ENCODE measurements at regions not wholly inside any gene's neighbourhood (a gene's known extent, or its start where the extent isn't known, plus 50 kb on each side); places are given as distances from the start of the nearest gene placed in this dataset.
"Not testable (repeated sequence)": the region's sequence is repeated elsewhere in the genome, so short reads cannot be mapped to it uniquely, and the experiment has no call there.

DNA sequence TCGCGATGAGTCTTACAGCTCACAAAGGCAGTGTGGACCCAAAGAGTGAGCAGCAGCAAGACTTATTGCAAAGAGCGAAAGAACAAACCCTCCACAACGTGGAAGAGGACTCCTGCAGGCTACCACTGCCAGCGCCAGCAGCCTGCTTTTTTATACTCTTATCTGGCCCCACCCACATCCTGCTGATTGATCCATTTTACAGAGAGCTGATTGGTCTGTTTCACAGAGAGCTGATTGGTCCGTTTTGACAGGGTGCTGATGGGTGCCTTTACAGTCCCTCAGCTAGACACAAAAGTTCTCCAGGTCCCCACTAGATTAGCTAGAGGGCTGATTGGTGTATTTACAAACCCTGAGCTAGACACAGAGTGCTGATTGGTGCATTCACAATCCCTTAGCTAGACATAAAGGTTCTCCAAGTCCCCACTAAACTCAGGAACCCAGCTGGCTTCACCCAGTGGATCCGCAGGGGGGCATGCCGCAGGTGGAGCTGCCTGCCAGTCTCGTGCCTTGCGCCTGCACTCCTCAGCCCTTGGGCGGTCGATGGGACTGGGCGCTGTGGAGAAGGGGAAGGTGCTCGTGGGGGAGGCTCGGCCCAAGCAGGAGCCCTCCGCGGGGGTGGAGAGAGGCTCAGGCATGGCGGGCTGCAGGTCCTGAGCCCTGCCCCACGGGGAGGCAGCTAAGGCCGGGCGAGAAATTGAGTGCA, 75.7 kb downstream of the QDPR start:
- DNase-seq (ENCODE audit: low read depth in 2 of 3, low spot score in 2 of 3) = not testable (repeated sequence)

DNA sequence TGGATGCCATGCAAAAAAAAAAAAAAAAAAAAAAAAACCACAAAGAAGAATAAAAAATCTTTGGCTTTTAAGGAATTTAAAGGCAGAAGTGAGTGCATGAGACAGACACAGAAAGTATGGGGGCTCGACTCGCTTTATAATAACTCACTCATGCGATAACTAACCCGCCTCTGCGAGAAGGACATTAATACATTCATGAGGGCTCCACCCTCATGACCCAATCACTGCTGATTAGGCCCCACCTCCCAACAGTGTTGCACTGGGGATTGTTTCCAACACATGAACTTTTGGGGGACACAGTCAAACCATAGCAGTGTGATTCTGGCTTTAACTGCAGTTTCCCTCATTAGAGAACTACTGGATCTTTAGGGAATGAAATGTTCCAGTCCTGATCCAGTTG, 78.1 kb downstream of the QDPR start:
- no peak for DNase-seq (ENCODE audit: low read depth in 2 of 3, low spot score in 2 of 3)

- no peak for DNase-seq (ENCODE audit: low read depth in 2 of 3, low spot score in 2 of 3)
Measured at GRCh38 chr4:17427991-17428390, 83.9 kb downstream of the QDPR start.

DNA sequence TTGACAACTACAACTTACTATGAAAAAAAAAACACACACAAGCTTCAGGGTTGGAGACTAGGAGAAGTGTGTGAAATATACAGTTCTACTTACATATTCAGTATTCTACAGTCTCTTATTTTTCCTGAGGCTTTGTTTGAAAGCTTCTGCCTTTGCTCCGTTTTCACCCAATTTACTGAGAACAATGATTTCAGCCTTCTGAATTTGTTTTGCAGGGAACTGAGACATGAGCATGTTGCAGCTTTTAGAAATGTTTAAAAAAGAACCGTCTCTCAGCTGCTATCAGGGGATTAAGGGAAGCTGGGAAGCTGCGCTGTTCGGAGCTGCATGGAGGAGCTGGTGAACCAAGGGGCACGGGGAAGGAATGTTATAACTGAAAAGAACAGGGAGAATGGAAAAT, 85.7 kb downstream of the QDPR start:
- DNase-seq (ENCODE audit: low read depth in 2 of 3, low spot score in 2 of 3) = no peak

DNA sequence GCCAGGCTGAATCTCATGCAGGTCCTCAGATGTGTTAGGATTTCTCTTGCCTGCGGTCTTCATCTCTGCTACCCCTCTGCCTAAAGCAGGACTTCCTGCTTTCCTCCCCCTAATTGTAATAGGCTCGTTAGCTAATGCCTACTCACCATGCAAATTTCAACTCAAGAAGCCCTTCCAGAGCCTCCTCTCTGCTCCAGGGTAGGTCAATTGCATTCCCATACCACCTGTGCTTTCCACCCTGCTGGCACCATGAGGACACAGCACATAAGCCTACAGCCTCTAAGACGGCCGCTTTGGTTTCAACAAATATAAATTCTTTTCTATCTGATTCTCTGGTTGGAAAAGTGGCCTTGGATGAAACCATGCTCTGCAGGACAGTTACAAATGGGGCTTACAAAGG, 93.9 kb downstream of the QDPR start:
- no peak for DNase-seq (ENCODE audit: low read depth in 2 of 3, low spot score in 2 of 3)

DNA sequence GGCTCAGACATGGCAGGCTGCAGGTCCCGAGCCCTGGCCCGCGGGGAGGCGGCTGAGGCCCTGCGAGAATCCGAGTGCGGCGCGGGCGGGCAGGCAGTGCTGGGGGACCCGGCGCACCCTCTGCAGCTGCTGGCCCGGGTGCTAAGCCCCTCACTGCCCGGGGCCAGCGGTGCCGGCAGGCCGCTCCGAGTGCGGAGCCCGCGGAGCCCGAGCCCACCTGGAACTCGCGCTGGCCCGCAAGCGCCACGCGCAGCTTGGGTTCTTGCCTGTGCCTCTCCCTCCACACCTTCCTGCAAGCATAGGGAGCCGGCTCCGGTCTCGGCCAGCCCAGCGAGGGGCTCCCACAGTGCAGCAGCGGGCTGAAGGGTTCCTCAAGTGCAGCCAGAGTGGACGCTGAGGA, 97.5 kb downstream of the QDPR start:
- no peak for DNase-seq (ENCODE audit: low read depth in 2 of 3, low spot score in 2 of 3)

DNA sequence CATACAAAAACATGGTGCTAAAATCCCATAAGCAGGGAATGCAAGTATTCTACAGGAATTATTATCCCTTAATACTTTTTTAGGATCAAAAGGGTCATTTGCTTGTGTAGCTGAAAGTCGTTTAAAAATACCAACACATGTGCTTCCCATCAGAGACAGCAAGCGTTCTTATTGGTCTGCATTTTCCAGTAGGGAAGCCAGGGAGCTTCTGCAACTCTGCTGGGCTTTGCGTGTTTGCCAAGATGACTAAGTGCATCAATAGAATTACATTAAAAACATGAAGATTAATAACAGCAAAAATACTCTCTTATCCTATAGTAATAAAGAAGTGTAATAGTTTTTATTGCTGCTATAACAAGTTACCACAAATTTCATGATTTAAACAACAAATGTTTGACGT, 111.2 kb downstream of the QDPR start:
- no peak for DNase-seq (ENCODE audit: low read depth in 2 of 3, low spot score in 2 of 3)

GRCh38 chr4:17398805-17399204, 113.1 kb downstream of the QDPR start:
- DNase-seq (ENCODE audit: low read depth in 2 of 3, low spot score in 2 of 3) = no peak

DNA sequence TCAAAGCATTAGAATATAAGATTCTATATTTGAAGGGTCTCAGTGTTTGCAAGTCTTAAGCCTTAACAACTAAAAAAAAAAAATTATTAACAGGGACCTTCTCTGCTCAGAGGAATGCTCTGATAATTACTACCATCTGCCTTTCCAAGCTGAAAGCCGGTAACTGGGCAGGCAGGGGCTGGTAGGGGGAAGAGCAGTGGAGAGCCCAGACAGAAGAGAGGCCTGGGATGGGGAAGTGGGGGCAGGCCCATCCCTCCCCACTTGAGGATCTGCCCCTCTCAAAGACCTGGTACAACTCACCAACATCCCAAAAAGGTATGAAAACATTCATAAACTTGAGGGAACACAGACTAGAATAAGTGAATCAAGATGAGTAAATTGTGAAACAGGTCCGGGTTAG, 113.9 kb downstream of the QDPR start:
- DNase-seq (ENCODE audit: low read depth in 2 of 3, low spot score in 2 of 3) = no peak

DNA sequence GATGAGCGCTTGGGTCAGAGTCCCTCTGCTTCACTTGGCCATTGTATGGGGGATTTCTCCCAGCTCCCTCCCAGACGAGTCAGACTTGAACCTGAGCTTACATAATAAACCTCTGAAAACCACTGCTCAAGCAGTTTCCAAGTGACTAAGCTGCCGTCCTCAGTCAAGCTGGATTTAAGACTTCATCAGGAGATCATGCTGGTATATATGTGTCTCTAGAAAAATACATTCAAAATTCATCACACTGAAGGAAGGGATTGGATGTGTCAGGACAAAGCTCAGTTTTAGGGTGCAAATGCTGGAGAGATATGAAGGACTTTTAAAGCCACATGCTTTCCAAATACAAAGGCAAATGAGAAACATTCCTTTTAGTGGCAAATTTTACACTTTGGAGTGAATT, 114.3 kb downstream of the QDPR start:
- DNase-seq (ENCODE audit: low read depth in 2 of 3, low spot score in 2 of 3) = no peak

DNA sequence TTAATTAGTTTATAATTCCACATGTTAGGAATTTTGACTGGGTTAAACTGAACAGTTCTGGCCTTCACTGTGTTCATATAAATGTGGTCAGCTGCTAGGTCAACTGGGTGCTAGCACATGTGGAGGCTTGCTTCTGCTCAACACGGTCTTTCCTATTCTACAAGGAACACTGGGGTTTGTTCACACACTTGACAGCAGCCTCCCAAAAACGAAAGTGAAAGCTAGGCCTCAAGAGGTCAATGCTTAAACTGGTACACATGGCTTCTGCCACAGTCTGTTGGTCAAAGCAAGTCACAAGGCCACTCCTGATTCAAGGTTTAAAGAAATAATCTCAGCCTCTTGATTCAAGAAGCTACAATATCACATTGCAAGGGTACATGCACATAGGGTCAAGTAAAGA, 126.5 kb downstream of the QDPR start:
- DNase-seq (ENCODE audit: low read depth in 2 of 3, low spot score in 2 of 3) = no peak

DNA sequence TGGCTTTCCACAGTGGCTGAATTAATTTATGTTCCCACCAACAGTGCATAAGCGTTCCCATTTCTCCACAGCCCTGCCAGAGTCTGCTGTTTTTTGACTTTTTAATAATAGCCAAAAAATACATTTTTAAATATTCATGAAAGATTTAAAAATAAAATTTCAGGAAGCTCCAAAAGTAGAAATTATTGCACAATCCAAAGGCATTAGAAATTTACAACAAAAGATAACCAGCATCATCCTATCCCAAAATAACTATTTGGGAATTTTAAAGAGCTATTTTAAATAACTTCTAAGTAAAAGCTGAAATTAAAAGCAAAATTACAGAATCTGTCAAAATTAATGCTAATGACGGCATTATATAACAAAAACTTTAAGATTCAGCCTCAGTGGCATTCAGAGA, 131.5 kb downstream of the QDPR start:
- no peak for DNase-seq (ENCODE audit: low read depth in 2 of 3, low spot score in 2 of 3)

- no peak for DNase-seq (ENCODE audit: low read depth in 2 of 3, low spot score in 2 of 3)
Measured at GRCh38 chr4:17376205-17376604, 135.7 kb downstream of the QDPR start.

GRCh38 chr4:17373666-17374065, 138.2 kb downstream of the QDPR start:
- DNase-seq (ENCODE audit: low read depth in 2 of 3, low spot score in 2 of 3) = no peak

GRCh38 chr4:17370818-17371217, 141.1 kb downstream of the QDPR start:
- DNase-seq (ENCODE audit: low read depth in 2 of 3, low spot score in 2 of 3) = no peak

GRCh38 chr4:17368408-17368807, 143.5 kb downstream of the QDPR start:
- DNase-seq (ENCODE audit: low read depth in 2 of 3, low spot score in 2 of 3) = no peak

DNA sequence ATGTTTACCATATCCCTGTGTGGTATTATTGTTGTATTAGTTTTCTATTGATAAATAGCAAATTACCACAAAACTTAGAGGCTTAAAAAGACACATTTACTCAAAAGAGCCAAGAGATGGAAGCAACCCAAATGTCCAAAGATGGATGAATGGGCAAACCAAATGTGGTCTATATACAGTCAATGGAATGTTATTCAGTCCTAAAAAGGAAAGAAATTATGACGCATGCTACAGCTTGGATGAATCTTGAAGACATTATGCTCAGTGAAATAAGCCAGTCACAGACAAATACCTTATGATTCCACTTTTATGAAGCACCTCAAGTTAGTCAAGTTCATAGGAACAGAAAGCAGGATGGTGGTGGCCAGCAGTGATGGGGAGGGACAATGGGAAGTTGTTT, 144.7 kb downstream of the QDPR start:
- DNase-seq (ENCODE audit: low read depth in 2 of 3, low spot score in 2 of 3) = no peak

DNA sequence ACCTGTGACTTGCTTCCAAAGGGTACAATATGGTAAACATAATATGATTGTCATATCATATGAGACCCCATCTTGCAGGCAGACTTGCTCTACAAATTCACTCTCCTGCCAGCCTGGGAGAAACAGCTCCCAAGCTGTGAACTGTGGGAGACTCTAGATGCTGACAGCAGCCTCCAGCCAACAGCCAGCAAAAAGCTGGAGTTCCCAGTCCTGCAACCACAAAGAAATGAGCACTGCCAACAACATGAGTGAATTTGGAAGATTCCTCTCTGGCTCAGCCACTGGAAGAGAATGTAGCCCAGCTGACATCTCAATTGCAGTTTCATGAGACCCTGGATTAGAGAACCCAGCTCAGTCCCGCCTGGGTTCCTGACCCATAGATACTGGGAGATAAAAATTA, 145.4 kb downstream of the QDPR start:
- no peak for DNase-seq (ENCODE audit: low read depth in 2 of 3, low spot score in 2 of 3)

DNA sequence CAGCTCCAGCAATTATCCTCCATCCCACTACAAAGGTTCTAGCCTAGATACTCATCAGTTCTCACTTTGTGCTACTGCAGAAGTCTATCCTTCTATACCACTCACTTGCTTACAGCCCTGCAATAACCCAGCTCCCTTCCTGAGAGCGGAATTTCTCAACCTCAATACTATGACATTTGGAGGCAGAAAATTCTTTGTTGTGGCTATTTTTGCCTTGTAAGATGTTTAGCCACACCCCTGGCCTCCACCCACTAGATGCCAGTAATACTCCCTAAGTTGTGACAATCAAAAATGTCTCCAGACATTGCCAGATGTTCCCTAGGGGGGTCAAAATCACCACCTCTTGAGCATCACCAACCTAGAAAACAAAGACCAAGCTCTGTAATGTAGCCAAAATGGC, 149.5 kb downstream of the QDPR start:
- DNase-seq (ENCODE audit: low read depth in 2 of 3, low spot score in 2 of 3) = no peak

GRCh38 chr4:17358241-17358640, 153.6 kb downstream of the QDPR start:
- no peak for DNase-seq (ENCODE audit: low read depth in 2 of 3, low spot score in 2 of 3)

GRCh38 chr4:17356926-17357325, 155.0 kb downstream of the QDPR start:
- DNase-seq (ENCODE audit: low read depth in 2 of 3, low spot score in 2 of 3) = no peak

GRCh38 chr4:17352357-17352756, 159.5 kb downstream of the QDPR start:
- no peak for DNase-seq (ENCODE audit: low read depth in 2 of 3, low spot score in 2 of 3)

DNA sequence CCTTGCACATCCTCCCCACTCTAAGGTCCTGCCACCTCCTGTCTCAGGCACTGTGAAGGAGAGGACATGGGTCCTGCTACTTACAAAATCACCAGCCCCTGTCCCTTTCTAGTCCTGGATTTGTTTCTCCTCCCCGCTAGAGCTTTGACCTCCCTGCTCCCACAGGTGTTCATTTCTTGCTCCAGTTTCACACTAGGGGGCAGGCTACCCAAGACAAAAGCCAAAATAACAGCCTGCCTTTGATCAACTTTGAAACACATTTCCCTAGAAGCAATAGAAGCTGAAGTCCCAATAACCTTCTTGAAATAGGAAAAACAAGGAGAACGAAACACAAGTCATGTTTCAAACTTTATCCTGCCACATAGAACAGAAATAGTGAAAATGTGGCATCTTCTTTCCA, 164.4 kb downstream of the QDPR start:
- DNase-seq (ENCODE audit: low read depth in 2 of 3, low spot score in 2 of 3) = no peak

- no peak for DNase-seq (ENCODE audit: low read depth in 2 of 3, low spot score in 2 of 3)
Measured at GRCh38 chr4:17339376-17339775, 172.5 kb downstream of the QDPR start.
